NCI-H187 (cell line): ENCODE measurements at regions not wholly inside any gene's neighbourhood (a gene's known extent, or its start where the extent isn't known, plus 50 kb on each side); places are given as distances from the start of the nearest gene placed in this dataset.

Source experiments
- DNase-seq, 2 experiments: peaks; one replicate each; lab custom pipeline; 2025; lab: John Stamatoyannopoulos, UW

- no peak for DNase-seq
Measured at GRCh38 chr3:170730071-170730812, 139.8 kb downstream of the RPL22L1 start.

DNA sequence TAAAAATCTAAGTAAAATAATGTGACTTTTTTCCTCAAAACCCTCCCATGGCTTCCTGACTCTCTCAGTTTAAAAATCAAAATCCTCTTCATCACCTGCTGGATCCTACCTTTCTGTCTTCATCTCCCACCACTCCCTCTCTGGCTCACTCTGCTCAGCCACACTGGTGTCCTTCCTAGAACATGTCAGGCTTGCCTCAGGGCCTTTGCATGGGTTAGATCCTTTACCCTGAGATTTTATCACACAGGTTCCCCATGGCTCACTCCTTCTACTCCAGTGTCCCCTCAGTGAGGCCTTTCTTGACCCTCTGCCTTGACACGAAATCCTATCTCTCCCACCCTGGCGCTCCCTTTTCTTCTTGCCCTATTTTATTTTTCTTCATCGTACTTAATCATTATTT lies 141.8 kb downstream of the RPL22L1 start:
- no peak for DNase-seq

DNA sequence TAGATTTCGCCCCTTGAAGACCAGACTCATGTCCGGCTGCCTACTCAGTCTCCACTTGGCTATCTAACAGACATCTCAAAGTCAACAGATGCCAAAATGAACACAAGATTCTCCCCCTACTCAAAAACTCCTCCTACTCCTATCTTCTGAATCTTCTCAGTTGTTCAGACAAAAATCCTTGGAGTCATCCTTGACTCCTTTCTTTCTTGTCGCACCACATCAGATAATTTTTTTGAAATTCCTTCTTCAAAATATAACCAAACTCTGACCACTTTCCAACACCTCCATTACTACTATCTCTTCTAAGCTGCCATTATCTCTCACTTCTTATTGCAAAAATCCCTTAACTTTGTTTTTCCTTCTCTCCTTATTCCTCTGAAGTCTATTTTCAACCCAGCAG lies 141.9 kb upstream of the SLC7A14 start:
- no peak for DNase-seq

DNA sequence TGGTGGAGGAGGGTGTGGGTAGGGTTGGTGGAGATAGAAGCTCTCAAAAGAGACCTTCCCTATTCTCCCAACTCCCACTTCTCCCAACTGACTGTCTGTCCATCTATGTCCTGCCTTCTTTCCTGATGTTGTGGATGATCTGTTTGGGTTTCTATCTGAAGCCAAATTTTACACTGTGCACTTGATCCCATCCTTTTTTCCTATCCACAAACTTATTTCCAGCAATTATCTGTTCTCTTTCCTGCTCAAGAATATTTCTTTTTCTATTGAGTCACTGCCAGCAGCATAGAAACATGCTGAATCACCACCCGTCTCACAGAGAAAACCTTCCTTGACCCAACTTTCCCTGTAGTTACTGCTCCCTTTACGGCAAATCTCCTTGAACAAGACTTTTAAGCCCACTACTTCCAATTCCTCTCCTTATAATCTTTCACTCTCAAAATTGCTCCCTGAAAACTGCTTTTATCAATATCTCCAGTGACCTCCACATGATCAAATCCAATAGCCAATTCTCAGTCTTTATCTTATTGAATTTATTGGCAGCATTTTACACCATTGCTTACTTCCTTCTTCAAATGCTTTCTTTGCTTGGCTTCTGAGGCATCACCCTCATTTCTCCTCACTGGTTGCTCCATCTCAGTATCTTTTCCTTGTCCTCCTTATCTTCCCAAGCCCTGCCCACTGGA lies 141.2 kb upstream of the SLC7A14 start:
- DNase-seq: no peak

GRCh38 chr3:170725285-170725731 lies 139.4 kb upstream of the SLC7A14 start:
- DNase-seq: no peak

- no peak for DNase-seq
Measured at GRCh38 chr3:170724599-170725280, 138.9 kb upstream of the SLC7A14 start.

GRCh38 chr3:170723241-170723640 lies 137.4 kb upstream of the SLC7A14 start:
- DNase-seq: no peak

DNA sequence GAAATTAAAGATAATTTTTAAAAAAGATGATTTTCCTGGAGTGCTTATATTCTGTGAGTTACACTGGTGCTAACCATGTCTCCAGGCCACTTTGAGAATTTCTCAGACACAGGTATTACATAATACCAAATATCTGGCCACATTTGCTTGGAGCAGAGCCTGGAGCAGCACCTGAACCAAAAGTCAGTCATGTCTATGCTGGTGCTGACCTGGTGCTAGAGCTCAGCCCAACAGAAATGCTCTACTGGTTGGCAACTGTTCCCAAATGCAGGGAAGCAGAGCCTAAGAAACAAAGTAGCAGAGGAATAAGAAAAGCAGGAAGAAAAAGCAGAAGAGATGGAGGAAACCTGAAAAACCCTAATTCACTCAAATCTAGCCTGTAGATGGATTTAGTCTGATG lies 135.7 kb upstream of the SLC7A14 start:
- DNase-seq: no peak

DNA sequence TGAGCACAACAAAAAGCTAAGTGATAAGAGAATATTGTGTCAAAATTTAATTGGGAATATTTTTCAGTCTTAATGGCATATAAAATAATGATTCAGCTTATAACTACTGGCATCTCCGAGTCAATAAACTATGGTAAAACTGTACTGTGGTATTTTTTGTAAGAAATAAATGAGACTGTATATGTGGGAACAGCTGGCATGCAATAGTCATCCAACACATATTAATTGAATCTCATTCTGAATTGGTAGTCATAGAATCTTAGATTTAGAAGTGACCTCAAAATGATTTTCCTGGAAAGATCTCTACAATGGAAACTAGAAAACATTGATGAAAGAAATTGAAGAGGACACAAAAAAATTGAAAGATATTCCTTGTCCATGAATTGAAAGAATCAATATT lies 133.4 kb upstream of the SLC7A14 start:
- no peak for DNase-seq

- no peak for DNase-seq
Measured at GRCh38 chr3:170718848-170719247, 133.0 kb upstream of the SLC7A14 start.

DNA sequence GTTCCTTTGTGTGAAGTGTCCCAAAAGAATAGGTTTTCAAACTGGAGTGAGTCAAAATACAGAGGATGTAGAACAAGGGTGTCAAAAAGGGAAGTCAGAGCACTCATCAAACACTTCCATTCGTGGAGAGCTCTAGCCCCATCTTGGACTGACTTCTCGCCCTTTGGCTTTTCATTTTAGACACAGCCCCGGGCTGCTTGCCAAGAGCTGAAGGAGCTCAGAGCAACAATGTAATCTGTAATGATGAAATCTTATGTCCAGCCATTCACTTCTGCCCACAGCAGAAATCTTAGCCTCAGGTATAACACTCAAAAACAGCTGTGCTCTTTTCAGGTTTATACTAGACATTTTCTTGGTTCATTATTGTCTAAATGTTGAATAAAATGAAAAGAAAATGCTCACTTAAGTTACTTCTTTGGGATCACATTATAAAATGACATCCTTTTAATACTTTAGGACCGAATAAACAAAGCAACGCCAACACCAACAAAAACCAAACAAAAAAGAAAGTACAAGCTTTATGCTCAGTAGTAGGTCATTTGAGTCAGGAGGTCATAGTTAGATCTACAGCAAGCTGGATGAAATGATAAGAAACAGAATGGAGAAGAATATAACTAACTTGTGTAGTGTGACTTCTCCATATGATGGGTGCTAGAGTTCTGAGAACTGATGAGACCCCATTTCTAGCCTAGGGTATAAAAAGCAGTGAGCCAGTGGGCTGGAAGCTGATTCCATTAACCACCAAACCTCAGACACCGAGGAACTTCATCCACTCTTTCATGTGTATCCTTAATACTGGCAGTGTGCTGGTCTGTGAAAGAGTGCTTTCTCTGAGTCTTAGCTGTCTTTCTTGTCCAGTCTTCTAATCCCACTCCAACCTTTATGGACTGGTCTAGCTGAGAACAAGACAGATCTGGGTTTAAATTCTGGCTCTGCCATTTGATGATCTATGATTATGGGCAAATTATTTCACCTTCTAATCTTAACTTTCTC lies 131.8 kb upstream of the SLC7A14 start:
- DNase-seq: no peak

DNA sequence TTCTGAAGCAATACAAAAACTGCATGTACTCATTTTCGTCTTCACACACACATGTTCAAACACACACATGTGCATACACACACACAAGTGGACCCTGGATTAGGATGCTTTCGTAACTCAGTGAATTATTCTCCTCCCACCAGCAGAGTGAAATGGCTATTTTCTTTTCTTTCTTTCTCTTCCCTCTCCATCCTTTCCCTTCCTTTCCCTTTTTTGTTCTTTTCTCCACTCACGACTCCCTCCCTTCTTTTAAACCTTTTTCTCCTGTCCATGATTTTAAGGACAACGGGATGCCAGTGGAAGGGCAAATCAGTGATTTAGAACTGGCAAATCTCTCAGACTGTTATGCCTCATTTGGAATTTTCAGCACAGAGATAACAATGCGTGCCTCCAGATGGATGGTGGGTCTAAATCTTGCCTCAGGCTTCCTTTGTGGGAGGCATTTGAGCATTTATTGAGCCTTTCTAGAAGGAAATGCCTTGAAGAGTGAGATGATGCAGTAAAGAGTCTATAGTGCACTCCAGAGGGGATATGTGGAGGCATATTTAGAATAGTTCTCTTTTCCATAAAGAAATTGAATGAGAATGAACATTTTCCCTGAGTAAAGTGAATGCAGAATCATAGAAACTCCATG lies 130.4 kb upstream of the SLC7A14 start:
- DNase-seq: no peak

- no peak for DNase-seq
Measured at GRCh38 chr3:170714562-170715535, 129.0 kb upstream of the SLC7A14 start.

DNA sequence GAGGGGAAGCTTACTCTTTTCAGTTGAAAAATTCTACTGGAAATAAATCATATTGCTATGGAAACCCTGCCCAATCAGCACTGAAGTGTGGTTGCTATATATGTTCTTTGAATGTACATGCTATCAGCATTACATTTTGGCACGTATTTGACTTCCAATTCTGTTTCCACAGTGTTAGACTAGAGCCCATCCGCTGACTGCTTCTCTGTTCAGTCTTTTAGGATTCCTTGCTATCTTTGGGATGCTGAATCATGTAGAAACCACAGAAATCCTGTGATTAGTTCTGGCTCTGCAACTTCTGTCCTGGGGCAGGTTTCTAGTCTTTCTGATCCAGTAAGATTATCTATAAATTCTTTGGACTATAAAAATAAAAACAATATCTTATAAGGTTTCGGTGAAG lies 128.2 kb upstream of the SLC7A14 start:
- no peak for DNase-seq

GRCh38 chr3:170713653-170714052 lies 127.8 kb upstream of the SLC7A14 start:
- no peak for DNase-seq

GRCh38 chr3:170712798-170713197 lies 126.9 kb upstream of the SLC7A14 start:
- no peak for DNase-seq

GRCh38 chr3:170712336-170712735 lies 126.5 kb upstream of the SLC7A14 start:
- no peak for DNase-seq

GRCh38 chr3:170711786-170712185 lies 125.9 kb upstream of the SLC7A14 start:
- DNase-seq: no peak

DNA sequence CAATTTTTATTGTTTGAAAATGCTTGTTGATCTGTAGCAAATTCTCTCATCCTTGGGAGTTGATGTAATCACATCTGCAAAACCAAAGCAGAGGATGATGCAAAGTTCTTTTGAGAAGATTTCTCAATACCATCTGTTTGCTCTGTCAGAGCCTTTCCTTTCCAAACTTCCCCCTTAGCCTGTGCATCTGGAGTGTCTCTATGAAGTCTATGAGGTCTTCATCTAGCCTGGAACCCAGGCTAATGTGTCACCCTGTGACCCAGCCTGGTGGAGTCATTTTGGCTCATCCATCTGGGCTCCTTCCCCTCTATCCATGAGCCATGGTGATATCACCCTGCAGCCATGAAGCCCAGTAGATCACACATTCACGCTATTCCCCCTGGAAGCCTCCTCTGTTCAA lies 123.2 kb upstream of the SLC7A14 start:
- no peak for DNase-seq

DNA sequence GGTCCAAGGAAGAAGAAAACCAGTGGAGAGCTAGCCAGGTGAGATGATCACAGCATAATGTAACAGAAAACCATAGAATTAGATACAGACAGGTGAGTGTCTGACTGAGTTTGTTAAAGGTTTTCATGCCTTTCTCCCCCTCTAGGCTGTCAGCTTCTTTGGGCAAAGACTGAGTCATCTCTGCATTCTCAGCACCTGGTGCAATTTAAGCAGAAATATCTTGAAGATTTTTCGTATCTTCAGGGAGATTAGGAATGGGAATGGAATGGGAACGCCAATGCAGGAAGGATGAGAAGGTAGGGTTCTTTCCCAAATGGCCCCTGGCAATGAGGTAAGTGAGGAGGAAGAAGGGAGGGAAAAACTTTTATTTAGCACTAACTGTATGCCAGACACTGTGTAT lies 122.0 kb upstream of the SLC7A14 start:
- DNase-seq: no peak
